WTC11 (cell line): ENCODE measurements at regions not wholly inside any gene's neighbourhood (a gene's known extent, or its start where the extent isn't known, plus 50 kb on each side); places are given as distances from the start of the nearest gene placed in this dataset.

Experiments
- ATAC-seq: fragments of 200-7000 bp; cut with Tn5 transposase; 2 replicates; pipeline ENCODE4 v1.10.0; 2021; ENCODE audit warnings: mild to moderate bottlenecking, moderate library complexity
- CTCF ChIA-PET: fragments of 300-600 bp; sonication (Branson Sonifier 250); formaldehyde crosslinking; loops from one replicate; lab custom pipeline; 2021; ENCODE audit warnings: antibody characterized with exemption; lab: Charles Lee
- POLR2A ChIA-PET: fragments of 350-600 bp; sonication (Branson Sonifier 250); formaldehyde crosslinking; loops from one replicate; lab custom pipeline; 2021; ENCODE audit warnings: antibody characterized with exemption; lab: Charles Lee
- DNase-seq: peaks from one replicate; pipeline ENCODE4 v3.0.0; 2021; ENCODE audit warnings: low spot score
- H3K27ac Mint-ChIP-seq: 2 replicates; pipeline ENCODE4 v1.8.0; 2021; ENCODE audit warnings: mixed read lengths
- H3K27me3 Mint-ChIP-seq: 2 replicates; pipeline ENCODE4 v1.8.0; 2021; ENCODE audit warnings: low read depth, mild to moderate bottlenecking, moderate library complexity, mixed read lengths
- H3K36me3 Mint-ChIP-seq: 2 replicates; pipeline ENCODE4 v1.8.0; 2021; ENCODE audit warnings: mixed read lengths
- H3K4me1 Mint-ChIP-seq: 2 replicates; pipeline ENCODE4 v1.8.0; 2022; ENCODE audit warnings: mixed read lengths
- H3K4me3 Mint-ChIP-seq: 2 replicates; pipeline ENCODE4 v1.8.0; 2021; ENCODE audit warnings: mild to moderate bottlenecking, moderate library complexity, mixed read lengths
- H3K9me3 Mint-ChIP-seq: 2 replicates; pipeline ENCODE4 v1.8.0; 2021; ENCODE audit warnings: mixed read lengths
- AR ChIP-seq: fragments of 250-450 bp; sonication (Bioruptor Pico); IDR thresholded peaks from 2 replicates; pipeline ENCODE4 v1.9.0; 2021; ENCODE audit warnings: mild to moderate bottlenecking
- ATF6 ChIP-seq: sonication (generic); formaldehyde crosslinking; IDR thresholded peaks from 2 replicates; pipeline ENCODE4 v1.8.1; 2023; ENCODE audit warnings: mild to moderate bottlenecking, missing genetic modification reagents
- ETV6 ChIP-seq: sonication (generic); formaldehyde crosslinking; IDR thresholded peaks from 2 replicates; pipeline ENCODE4 v1.8.1; 2022; ENCODE audit warnings: mild to moderate bottlenecking, missing genetic modification reagents
- IRF1 ChIP-seq: sonication (generic); formaldehyde crosslinking; IDR thresholded peaks from 2 replicates; pipeline ENCODE4 v1.8.0; 2023; ENCODE audit warnings: missing genetic modification reagents
- KAT7 ChIP-seq: sonication (generic); formaldehyde crosslinking; IDR thresholded peaks from 2 replicates; pipeline ENCODE4 v1.8.1; 2023; ENCODE audit warnings: missing genetic modification reagents, mild to moderate bottlenecking, borderline replicate concordance
- OVOL2 ChIP-seq: fragments of 250-450 bp; sonication (Bioruptor Pico); IDR thresholded peaks from 2 replicates; pipeline ENCODE4 v1.9.0; 2021; ENCODE audit warnings: mild to moderate bottlenecking, borderline replicate concordance
- RORB ChIP-seq: fragments of 250-450 bp; sonication (Bioruptor Pico); IDR thresholded peaks from 2 replicates; pipeline ENCODE4 v1.9.0; 2021; ENCODE audit warnings: mild to moderate bottlenecking
- SMAD4 ChIP-seq: sonication (generic); formaldehyde crosslinking; IDR thresholded peaks from 2 replicates; pipeline ENCODE4 v1.8.0; 2022; ENCODE audit warnings: mild to moderate bottlenecking, missing genetic modification reagents
- TEAD4 ChIP-seq: sonication (generic); formaldehyde crosslinking; IDR thresholded peaks from 2 replicates; pipeline ENCODE4 v1.8.0; 2022; ENCODE audit warnings: mild to moderate bottlenecking, missing genetic modification reagents
- ZBTB43 ChIP-seq: sonication (generic); formaldehyde crosslinking; IDR thresholded peaks from 2 replicates; pipeline ENCODE4 v1.8.1; 2023; ENCODE audit warnings: mild to moderate bottlenecking, missing genetic modification reagents
- ZMAT4 ChIP-seq: fragments of 250-450 bp; sonication (Bioruptor Pico); IDR thresholded peaks from 2 replicates; pipeline ENCODE4 v1.9.0; 2021; ENCODE audit warnings: mild to moderate bottlenecking
- ZNF423 ChIP-seq: fragments of 250-450 bp; sonication (Bioruptor Pico); IDR thresholded peaks from 2 replicates; pipeline ENCODE4 v2.1.2; 2022; ENCODE audit warnings: mild to moderate bottlenecking, moderate library complexity

GRCh38 chr6:141313986-141314385, 818.7 kb upstream of the GJE1 start:
- TF ChIP-seq ETV6 (no peak), ZMAT4 (CRISPR knock-in tag) (no peak), ATF6 (CRISPR knock-in tag) (no peak)
- DNase-seq = no peak
- Mint-ChIP-seq H3K27ac (no peak overlapping the region), H3K27me3 (no peaks in the 10 kb centered on the region), H3K4me1 (peaks cover 20% of the 10 kb centered on the region), H3K4me3 (no peak overlapping the region), H3K9me3 (peaks cover 10% of the 10 kb centered on the region), H3K36me3 (peaks cover 6% of the 10 kb centered on the region)
- ATAC-seq = no peak
- POLR2A ChIA-PET = no interaction called here
- CTCF ChIA-PET = no interaction called here

GRCh38 chr6:141309295-141309694, 823.4 kb upstream of the GJE1 start:
- ATAC-seq (peak; percentile 95), DNase-seq (no peak)
- Mint-ChIP-seq H3K27ac (no peak overlapping the region), H3K9me3 (peaks cover 21% of the 10 kb centered on the region), H3K36me3 (peaks cover 18% of the 10 kb centered on the region), H3K4me3 (no peak overlapping the region), H3K4me1 (peaks cover 21% of the 10 kb centered on the region), H3K27me3 (no peaks in the 10 kb centered on the region; the same call in 1 of the 2 replicates)
- ChIA-PET POLR2A (no interaction called here), CTCF (interaction anchor here (0.6 to 1.2 kb wide), 2 partner anchors 254 to 712 kb away, joined by 3 to 10 read pairs; no protein-coding TSS in a partner anchor)
- no peak for TF ChIP-seq KAT7 (CRISPR knock-in tag)
- no peak for TF ChIP-seq AR
- TF ChIP-seq TEAD4 (CRISPR knock-in tag) = no peak
- no peak for TF ChIP-seq OVOL2 (CRISPR knock-in tag)

- no peak overlapping the region for H3K27ac Mint-ChIP-seq
- no peak overlapping the region for H3K4me3 Mint-ChIP-seq
- H3K9me3 Mint-ChIP-seq = peaks cover 27% of the 10 kb centered on the region
- no peak for ATAC-seq
- no peak for TF ChIP-seq ZNF423 (CRISPR knock-in tag)
- TF ChIP-seq ATF6 (CRISPR knock-in tag) = no peak
- TF ChIP-seq RORB = no peak
- no peak for TF ChIP-seq IRF1 (CRISPR knock-in tag)
- no peak for TF ChIP-seq ZBTB43 (CRISPR knock-in tag)
- TF ChIP-seq ZMAT4 (CRISPR knock-in tag) = no peak
- no peak for TF ChIP-seq SMAD4
- CTCF ChIA-PET = no interaction called here
- peaks cover 21% of the 10 kb centered on the region for H3K4me1 Mint-ChIP-seq
- peaks cover 18% of the 10 kb centered on the region for H3K36me3 Mint-ChIP-seq
- DNase-seq = no peak
- POLR2A ChIA-PET = no interaction called here
- no peaks in the 10 kb centered on the region; the same call in 1 of the 2 replicates for H3K27me3 Mint-ChIP-seq
Measured at GRCh38 chr6:141307309-141307998, 825.3 kb upstream of the GJE1 start.
